ENCODE measurements at regions not wholly inside any gene's neighbourhood (a gene's known extent, or its start where the extent isn't known, plus 50 kb on each side); places are given as distances from the start of the nearest gene placed in this dataset.

DNA sequence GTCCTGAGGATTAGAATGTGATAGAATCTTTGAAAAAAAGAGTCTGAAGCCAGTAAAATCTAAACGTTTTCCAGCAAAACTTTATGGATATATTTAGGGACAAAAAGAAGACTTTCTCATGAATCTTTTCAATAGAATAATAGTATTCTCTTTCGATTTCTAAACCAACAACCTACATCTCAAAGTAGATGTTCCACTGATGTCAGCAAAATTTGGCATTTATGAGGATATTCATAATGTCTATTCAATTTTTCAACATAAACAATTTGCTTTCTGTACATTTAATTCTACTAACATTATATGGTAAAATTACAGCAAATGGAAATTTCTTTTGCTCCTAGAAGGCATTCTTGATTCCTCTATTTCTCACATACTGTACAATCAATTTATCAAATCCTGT, 886.5 kb downstream of the CENPC start:
- TF ChIP-seq, protein P1, sequence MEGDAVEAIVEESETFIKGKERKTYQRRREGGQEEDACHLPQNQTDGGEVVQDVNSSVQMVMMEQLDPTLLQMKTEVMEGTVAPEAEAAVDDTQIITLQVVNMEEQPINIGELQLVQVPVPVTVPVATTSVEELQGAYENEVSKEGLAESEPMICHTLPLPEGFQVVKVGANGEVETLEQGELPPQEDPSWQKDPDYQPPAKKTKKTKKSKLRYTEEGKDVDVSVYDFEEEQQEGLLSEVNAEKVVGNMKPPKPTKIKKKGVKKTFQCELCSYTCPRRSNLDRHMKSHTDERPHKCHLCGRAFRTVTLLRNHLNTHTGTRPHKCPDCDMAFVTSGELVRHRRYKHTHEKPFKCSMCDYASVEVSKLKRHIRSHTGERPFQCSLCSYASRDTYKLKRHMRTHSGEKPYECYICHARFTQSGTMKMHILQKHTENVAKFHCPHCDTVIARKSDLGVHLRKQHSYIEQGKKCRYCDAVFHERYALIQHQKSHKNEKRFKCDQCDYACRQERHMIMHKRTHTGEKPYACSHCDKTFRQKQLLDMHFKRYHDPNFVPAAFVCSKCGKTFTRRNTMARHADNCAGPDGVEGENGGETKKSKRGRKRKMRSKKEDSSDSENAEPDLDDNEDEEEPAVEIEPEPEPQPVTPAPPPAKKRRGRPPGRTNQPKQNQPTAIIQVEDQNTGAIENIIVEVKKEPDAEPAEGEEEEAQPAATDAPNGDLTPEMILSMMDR (IDR thresholded peaks at IDR 0.05) = no peak
- TF ChIP-seq, protein P2, sequence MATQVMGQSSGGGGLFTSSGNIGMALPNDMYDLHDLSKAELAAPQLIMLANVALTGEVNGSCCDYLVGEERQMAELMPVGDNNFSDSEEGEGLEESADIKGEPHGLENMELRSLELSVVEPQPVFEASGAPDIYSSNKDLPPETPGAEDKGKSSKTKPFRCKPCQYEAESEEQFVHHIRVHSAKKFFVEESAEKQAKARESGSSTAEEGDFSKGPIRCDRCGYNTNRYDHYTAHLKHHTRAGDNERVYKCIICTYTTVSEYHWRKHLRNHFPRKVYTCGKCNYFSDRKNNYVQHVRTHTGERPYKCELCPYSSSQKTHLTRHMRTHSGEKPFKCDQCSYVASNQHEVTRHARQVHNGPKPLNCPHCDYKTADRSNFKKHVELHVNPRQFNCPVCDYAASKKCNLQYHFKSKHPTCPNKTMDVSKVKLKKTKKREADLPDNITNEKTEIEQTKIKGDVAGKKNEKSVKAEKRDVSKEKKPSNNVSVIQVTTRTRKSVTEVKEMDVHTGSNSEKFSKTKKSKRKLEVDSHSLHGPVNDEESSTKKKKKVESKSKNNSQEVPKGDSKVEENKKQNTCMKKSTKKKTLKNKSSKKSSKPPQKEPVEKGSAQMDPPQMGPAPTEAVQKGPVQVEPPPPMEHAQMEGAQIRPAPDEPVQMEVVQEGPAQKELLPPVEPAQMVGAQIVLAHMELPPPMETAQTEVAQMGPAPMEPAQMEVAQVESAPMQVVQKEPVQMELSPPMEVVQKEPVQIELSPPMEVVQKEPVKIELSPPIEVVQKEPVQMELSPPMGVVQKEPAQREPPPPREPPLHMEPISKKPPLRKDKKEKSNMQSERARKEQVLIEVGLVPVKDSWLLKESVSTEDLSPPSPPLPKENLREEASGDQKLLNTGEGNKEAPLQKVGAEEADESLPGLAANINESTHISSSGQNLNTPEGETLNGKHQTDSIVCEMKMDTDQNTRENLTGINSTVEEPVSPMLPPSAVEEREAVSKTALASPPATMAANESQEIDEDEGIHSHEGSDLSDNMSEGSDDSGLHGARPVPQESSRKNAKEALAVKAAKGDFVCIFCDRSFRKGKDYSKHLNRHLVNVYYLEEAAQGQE (IDR thresholded peaks at IDR 0.05; ENCODE audit: low read depth, low read length) = no peak
- no peak for TF ChIP-seq SMC3 (IDR thresholded peaks at IDR 0.05; ENCODE audit: low read depth, low read length)
- no peak for TF ChIP-seq GABPA (IDR thresholded peaks at IDR 0.05; ENCODE audit: low read depth)
- TF ChIP-seq TEAD4 (IDR thresholded peaks at IDR 0.05; ENCODE audit: borderline replicate concordance, insufficient read depth) = no peak
- no peak for TF ChIP-seq EZH2phosphoT487 (IDR thresholded peaks at IDR 0.05; ENCODE audit: borderline replicate concordance, low read depth)
- TF ChIP-seq POLR2AphosphoS5 (IDR thresholded peaks at IDR 0.05; ENCODE audit: low read depth, low read length) = no peak
- no peak for TF ChIP-seq RAD21 (IDR thresholded peaks at IDR 0.05; ENCODE audit: low read length)
- TF ChIP-seq, protein P3, sequence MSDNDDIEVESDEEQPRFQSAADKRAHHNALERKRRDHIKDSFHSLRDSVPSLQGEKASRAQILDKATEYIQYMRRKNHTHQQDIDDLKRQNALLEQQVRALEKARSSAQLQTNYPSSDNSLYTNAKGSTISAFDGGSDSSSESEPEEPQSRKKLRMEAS (IDR thresholded peaks at IDR 0.05; ENCODE audit: low read depth) = no peak
- TF ChIP-seq RFX5 (IDR thresholded peaks at IDR 0.05; ENCODE audit: low read length) = no peak
- TF ChIP-seq, protein P4, sequence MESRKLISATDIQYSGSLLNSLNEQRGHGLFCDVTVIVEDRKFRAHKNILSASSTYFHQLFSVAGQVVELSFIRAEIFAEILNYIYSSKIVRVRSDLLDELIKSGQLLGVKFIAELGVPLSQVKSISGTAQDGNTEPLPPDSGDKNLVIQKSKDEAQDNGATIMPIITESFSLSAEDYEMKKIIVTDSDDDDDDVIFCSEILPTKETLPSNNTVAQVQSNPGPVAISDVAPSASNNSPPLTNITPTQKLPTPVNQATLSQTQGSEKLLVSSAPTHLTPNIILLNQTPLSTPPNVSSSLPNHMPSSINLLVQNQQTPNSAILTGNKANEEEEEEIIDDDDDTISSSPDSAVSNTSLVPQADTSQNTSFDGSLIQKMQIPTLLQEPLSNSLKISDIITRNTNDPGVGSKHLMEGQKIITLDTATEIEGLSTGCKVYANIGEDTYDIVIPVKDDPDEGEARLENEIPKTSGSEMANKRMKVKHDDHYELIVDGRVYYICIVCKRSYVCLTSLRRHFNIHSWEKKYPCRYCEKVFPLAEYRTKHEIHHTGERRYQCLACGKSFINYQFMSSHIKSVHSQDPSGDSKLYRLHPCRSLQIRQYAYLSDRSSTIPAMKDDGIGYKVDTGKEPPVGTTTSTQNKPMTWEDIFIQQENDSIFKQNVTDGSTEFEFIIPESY (IDR thresholded peaks at IDR 0.05; ENCODE audit: borderline replicate concordance, low read depth) = no peak
- TF ChIP-seq YY1 (IDR thresholded peaks at IDR 0.05; ENCODE audit: low read depth) = no peak

All from SK-N-SH (cell line).